Activated CD4-positive, alpha-beta T cell treated with anti-CD3 and anti-CD28 coated beads for 1 hour (primary cell): ENCODE measurements at regions not wholly inside any gene's neighbourhood (a gene's known extent, or its start where the extent isn't known, plus 50 kb on each side); places are given as distances from the start of the nearest gene placed in this dataset.

Experiments
- DNase-seq: peaks from one replicate; pipeline ENCODE4 v3.0.0-alpha.2; 2020

GRCh38 chr5:68455216-68455615, 239.7 kb downstream of the PIK3R1 start:
- DNase-seq = no peak

DNA sequence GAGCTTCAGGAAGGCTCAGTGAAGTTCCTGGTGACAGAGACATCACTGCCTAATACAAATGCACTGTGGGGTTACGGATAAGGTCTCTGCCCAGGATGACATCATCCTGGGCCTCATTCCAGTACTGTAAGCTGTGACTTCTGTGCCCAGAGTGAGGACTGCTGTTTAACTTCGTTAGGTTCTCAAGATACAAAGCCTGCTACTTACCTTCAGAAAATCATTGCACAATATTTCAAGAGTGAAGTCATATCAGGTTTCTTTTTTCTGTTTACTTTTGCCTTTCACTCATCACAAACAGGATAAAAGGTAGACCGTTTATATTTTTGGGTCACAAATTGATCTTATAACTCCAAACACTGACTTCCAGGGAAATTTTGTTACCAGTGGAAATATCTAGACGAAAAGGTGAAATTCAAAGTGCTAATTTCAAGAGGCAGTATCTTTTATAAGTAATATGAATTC, 241.2 kb downstream of the PIK3R1 start:
- DNase-seq = no peak

DNA sequence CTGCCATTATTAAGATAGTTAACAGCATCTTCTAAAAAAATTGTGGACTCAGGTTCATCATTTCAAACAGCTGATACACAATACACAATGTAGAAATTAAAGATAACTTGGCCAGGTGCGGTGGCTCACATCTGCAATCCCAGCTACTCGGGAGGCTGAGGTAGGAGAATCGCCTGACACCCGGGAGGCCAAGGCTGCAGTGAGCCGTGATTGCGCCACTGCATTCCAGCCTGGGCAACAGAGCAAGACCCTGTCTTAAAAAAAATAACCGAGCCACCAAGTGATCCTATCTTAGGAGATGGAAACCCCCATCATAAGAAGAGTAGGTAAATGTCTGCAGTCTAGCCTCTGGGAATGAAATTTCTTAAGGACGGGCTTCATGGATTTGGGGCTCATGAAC, 241.7 kb downstream of the PIK3R1 start:
- DNase-seq = no peak

DNA sequence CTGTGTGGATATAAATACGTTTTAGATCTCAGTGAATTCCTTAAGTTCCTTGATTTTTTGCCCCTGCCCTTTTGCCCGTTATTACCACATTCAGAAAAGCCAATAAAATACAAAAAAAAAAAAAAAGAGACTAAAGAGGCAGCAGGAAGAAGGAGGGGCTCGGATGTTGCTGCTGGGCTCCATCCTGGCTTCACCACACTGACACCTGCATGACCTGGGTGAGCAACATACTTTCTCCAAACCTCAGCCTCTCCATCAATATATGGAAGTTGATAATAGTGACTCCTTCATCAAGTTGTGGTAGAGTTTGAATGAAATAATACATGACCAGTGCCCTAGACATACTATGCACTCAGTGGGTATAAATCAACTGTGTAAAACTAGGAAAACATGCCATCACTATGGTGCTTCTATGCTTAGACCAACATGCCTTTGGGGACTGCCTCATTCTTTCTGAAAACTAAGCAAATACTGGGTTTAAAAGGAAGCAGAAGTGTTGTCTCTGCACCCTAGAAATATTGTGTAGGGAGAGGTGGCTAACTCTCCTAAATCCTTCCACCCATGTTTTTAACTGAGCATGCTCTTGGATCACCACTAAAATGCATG, 243.0 kb downstream of the PIK3R1 start:
- DNase-seq = no peak

DNA sequence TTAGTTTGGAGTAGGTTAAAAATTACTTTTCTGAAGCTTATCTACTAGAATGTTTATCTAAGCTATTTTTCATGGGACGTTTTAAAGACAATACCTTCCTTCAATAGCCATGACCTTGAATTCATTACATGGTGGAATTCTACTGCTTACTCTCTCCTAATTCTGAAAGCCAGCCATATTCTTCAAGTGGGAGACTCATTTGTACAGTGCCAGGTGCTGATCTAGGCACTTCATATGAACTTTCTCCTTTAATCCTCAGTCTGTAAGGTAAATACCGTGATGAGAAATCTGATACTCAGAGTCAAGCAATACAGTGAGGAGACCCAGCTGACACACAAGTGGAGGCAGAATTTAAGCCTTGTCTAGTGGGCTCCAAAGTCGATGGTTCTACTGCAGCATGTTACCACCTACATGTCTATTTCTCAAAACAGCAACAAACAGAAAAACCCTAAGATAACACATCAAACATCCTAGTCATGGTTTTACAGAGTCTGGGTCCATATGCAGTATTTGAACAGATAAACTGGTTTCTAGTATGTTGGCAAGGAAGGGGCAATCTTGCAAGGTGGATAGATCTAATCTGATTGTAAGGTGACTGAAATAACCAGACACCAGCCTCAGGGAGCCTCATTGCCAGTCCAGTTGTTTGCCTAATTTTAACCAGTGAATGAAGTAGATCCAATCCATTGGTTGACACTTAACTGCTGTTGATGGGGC, 243.7 kb downstream of the PIK3R1 start:
- no peak for DNase-seq

DNA sequence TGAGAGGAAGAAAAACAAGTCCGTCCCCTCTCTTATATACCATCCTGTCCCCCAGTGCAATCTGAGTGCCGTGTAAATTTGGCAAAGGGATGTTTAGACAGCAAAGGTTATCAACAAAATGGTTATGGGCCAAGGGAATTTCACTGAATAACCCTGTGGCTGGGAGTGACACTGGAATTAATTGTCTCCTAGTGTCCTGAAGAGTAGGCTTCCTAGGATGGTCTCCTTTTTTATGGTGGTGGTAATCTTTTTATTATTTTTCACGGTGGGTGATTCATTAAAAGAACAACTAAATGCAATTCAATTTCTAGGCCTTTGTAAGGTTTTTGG, 244.2 kb downstream of the PIK3R1 start:
- no peak for DNase-seq

- no peak for DNase-seq
These were observed 244.7 kb downstream of the PIK3R1 start for GRCh38 chr5:68460147-68460798.

- no peak for DNase-seq
These were observed 248.1 kb downstream of the PIK3R1 start for GRCh38 chr5:68463606-68464005.

GRCh38 chr5:68464424-68464823, 248.9 kb downstream of the PIK3R1 start:
- DNase-seq = no peak

DNA sequence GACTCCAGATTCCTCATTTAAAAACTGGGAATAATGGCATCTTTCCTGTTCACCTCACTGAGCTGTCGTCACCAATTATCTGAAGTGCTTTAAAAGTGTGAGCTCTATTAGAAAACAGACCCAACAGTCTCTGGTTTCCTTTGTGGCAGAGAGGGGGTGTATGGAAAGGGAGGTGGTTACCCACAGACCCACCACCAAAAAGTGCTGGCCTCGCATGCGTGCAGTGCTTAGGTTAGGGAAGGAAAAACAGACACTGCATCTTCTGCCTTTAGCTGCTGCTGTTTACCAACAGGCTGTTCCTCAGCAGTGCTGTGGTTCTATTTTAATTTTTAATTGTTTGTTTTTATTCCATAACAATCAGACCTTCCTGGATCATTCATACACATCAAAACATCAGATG, 249.6 kb downstream of the PIK3R1 start:
- DNase-seq = no peak

DNA sequence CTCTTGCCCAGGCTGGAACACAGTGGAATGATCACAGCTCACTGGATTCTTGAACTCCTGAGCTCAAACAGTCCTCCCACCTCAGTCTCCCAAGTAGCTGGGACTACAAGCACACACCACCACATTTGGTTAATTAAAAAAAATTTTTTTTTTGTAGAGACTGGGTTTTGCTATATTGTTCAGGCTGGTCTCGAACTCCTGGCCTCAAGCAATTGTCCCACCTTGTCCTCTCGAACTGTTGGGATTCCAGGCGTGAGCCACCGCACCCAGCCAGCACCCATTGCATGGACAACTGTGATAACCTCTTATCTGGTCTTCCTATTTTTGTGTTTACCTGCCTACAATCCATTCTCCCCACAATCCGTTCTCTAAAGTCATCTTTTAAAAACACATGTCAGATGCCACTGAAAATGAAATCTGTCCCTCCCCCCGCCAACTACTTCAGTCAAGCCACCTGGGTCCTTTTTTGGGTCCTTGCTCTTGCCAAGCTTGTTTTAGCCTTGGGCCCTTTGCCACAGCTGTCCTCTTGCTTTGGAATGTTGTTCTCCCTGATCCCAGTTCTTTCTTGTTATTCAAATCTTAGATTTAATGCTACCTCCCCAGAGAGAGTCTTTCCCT, 250.5 kb downstream of the PIK3R1 start:
- DNase-seq = no peak

GRCh38 chr5:68467208-68467607, 251.7 kb downstream of the PIK3R1 start:
- DNase-seq = no peak

- DNase-seq = no peak
These were observed 252.2 kb downstream of the PIK3R1 start for GRCh38 chr5:68467794-68468193.

DNA sequence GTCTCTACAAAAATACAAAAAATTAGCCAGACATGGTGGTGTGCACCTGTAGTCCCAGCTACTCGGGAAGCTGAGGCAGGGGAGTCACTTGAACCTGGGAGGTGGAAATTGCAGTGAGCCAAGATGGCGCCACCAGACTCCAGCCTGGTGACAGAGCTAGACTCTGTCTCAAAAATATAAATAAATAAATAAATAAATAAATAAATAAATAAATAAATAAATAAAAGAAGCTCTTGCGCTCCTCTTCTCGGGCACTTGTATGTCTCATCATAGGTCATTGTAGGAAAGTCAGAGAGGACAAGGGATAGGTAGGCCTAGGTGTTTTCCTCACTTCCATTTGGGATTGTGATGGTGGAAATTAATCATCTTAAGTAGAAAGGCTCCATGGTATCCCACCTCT, 252.8 kb downstream of the PIK3R1 start:
- DNase-seq = no peak

GRCh38 chr5:68475476-68475983, 260.0 kb downstream of the PIK3R1 start:
- no peak for DNase-seq

GRCh38 chr5:68476854-68477253, 261.3 kb downstream of the PIK3R1 start:
- no peak for DNase-seq

DNA sequence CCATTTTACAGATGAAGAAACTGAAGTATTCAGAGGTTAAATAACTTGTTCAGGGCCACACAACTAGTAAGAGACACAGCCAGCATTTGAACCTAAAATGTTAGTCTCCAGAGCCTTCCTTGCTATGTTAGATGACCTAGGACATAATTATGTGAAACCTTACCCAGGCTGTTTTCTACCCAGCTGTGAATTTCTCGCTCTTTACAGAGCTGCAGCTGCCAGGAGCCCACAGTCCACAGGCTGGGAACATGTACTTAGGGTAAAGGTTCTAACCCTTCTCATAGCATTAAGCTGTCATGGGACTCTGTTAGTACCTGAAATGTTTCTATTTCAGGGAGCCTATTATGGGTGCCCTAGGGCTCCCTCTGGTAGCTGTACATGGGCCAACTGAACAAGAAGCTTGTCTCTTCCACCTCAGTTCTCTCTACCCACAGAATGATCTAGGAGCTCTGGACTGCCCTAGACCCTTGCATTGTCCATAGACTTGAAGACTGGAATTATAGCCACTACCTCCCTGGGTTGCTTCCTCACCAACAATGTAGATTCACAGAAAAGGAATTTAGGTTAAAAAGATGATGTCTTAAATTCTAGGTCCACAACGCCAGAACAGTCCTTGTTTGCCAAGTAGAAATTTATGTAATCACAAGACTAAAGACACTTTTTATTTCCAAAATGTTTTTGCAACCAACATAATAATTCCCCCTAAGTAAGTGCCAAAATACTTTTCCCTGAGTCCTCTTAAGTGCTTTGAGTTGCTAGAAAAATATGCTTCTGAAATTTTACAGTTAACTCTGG, 262.9 kb downstream of the PIK3R1 start:
- DNase-seq = no peak

DNA sequence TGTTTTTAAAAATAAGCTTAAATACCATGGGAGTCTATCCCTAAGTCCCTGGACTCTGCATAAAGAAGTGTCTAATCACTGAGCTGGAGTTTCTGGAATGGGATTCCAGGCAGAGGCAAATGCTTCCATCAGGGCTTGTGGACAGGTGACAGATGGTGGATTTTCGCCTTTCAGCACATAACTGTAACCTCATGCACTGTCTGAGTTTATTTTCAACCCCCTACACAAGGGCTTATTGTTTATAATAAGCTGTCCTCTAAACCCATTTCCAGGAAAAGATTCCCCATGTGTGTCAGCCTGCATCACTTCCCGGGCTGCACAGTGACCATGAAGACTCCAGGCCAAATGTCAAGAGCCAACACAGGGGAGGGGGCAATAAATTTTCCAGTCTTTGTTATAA, 264.0 kb downstream of the PIK3R1 start:
- DNase-seq = no peak

DNA sequence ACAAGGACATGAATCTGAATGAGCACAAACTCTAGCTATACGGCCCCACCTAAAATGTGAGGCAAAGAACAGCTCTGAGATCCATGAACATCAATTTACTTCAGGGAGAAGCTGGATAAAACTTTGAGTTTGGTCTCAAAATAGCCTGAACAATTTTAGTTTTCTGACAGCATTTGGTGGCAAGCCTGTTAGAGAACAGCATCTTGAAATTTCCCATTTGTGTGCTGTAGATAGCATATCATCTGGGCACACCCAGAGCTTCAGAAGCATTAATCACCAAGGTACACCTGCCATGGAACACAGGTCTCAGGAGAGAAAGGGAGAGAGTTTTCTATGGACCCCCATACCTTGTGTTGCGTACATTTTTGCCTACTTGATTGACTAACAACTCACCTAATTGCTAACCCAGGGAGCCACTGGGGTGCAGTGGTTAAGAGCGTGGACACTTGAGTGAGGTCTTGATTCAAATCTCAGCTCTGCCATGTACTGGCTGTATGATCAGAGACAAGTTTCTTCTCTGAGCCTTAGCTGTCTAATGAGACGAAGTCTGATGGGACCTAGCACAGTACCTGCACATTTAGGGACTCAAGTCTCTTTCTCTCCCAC, 264.9 kb downstream of the PIK3R1 start:
- DNase-seq = no peak

DNA sequence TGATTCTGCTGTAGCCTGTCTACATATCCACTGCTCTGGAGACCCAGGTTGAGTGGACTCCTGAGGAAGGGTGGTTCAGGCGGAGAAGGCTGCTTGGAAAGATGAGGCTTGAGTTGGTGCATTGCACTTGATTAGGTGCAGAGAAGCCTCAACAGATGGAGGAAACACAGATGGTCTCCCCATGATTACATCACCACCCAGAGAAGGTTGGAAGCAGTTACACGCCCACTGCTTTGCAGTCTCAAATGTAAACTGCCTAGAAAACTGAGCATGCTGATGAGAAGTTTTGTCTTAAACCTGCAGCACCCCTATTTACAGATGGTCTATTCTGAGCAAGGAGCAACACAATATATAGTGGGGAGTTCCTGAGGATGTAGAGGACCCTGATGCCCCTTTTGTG, 266.6 kb downstream of the PIK3R1 start:
- DNase-seq = no peak

DNA sequence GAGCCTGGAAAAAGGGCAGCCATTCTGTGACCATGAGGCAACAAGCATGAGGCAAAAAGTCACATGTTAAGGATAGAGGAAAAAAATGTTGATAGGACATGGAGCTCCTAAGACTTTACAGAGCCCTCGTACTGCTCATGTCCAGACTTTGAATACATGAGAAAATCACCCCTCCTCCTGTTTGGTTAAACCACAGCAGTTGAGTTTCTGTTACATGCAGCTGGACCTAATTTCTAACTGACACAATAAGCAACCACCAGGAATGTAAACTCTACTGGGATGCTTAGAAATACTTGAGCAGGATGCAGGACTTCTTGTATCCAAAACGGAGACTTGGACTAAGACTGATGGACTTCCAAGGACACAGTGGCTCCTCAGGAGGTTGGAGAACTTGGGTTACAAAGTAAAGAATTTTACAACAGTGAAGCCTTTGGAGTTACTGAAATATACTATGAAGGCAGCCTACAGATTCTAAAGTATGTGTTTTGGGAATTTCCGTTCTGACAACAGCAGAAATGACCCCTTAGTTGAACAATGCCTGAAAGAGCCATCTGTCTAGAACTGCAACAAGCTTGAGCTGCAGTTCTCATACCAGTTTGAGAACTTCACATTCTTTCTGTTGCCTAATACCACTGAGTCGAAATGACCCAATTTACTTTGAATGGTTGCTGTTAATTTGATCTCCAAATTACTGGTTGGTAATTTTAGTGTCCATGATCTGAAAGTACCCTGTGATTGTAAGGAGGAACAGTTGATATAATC, 268.9 kb downstream of the PIK3R1 start:
- DNase-seq = no peak

- no peak for DNase-seq
These were observed 274.0 kb downstream of the PIK3R1 start for GRCh38 chr5:68489556-68489955.
